Chondrocyte (in vitro differentiated cells): ENCODE measurements at regions not wholly inside any gene's neighbourhood (a gene's known extent, or its start where the extent isn't known, plus 50 kb on each side); places are given as distances from the start of the nearest gene placed in this dataset.
"Not testable (repeated sequence)": the region's sequence is repeated elsewhere in the genome, so short reads cannot be mapped to it uniquely, and the experiment has no call there.

Experiments used
- DNase-seq: peaks from one replicate; pipeline ENCODE4 v3.0.0; 2021; ENCODE audit warnings: mixed read lengths, low spot score
- H3K27ac Mint-ChIP-seq: one replicate; pipeline ENCODE4 v1.8.0; 2021; ENCODE audit warnings: mild to moderate bottlenecking, moderate library complexity, mixed read lengths; ENCODE audit not compliant: unreplicated experiment
- H3K27me3 Mint-ChIP-seq: 2 replicates; pipeline ENCODE4 v1.8.0; 2021; ENCODE audit warnings: low read depth, mixed read lengths
- H3K36me3 Mint-ChIP-seq: 2 replicates; pipeline ENCODE4 v1.8.0; 2021; ENCODE audit warnings: low read depth, mixed read lengths
- H3K4me1 Mint-ChIP-seq: 2 replicates; pipeline ENCODE4 v1.8.0; 2021; ENCODE audit warnings: low read depth, mild to moderate bottlenecking, mixed read lengths
- H3K4me3 Mint-ChIP-seq: one replicate; pipeline ENCODE4 v1.8.0; 2021; ENCODE audit warnings: mild to moderate bottlenecking, moderate library complexity, mixed read lengths; ENCODE audit not compliant: unreplicated experiment
- H3K9me3 Mint-ChIP-seq: 2 replicates; pipeline ENCODE4 v1.8.0; 2021; ENCODE audit warnings: low read depth, mixed read lengths
- TF ChIP-seq, protein P1 (sequence below): fragments of 200-600 bp; sonication (generic); IDR thresholded peaks from 2 replicates; pipeline ENCODE4 v1.5.0; 2021; ENCODE audit warnings: antibody characterized with exemption, mild to moderate bottlenecking, moderate library complexity

DNA sequence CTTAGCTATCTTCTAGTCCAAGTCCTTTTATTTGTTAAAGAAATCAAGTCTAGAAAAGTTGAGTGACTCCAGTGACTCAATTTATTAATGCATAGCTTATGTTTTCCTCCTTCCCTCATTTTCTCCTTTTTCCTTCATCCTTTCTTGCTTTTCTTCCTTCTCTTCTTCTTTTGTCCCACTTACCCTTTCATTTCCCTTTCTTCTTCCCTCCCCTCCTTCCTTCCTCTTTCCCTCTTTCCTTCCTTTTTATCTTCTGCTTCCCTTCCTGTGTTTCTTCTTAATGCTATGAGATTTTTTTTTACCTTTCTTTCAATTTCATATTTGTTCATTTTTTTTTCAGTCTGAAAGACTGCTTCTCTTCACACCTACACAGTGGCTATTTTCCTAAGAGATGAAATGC is 555.5 kb downstream of the PIK3C3 start:
- Mint-ChIP-seq H3K4me3 (no peak overlapping the region), H3K4me1 (peaks cover 8% of the 10 kb centered on the region), H3K27me3 (no peaks in the 10 kb centered on the region), H3K9me3 (no peaks in the 10 kb centered on the region), H3K27ac (no peak overlapping the region), H3K36me3 (no peaks in the 10 kb centered on the region)
- TF ChIP-seq, protein P1, sequence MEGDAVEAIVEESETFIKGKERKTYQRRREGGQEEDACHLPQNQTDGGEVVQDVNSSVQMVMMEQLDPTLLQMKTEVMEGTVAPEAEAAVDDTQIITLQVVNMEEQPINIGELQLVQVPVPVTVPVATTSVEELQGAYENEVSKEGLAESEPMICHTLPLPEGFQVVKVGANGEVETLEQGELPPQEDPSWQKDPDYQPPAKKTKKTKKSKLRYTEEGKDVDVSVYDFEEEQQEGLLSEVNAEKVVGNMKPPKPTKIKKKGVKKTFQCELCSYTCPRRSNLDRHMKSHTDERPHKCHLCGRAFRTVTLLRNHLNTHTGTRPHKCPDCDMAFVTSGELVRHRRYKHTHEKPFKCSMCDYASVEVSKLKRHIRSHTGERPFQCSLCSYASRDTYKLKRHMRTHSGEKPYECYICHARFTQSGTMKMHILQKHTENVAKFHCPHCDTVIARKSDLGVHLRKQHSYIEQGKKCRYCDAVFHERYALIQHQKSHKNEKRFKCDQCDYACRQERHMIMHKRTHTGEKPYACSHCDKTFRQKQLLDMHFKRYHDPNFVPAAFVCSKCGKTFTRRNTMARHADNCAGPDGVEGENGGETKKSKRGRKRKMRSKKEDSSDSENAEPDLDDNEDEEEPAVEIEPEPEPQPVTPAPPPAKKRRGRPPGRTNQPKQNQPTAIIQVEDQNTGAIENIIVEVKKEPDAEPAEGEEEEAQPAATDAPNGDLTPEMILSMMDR = no peak
- DNase-seq = no peak

DNA sequence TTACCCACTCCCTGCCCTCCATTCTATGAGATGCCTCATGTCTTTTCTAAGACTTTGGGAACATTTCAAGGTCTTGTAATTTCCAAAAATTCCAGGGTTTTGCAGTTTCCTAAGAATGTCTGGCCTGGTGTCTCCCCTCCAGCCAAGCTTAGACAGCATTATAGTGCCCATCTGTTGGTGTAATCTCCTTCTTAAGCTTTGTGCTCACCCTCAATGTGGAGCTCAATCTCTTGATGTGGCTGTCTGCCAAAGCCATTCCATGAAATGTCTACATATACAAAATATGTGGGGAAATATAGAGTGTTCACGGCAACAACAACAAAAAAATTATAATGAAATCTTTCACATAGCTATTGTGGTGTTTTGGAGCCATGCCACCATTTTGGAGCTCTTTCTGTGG is 558.4 kb downstream of the PIK3C3 start:
- H3K36me3 Mint-ChIP-seq = no peaks in the 10 kb centered on the region
- no peak for DNase-seq
- no peaks in the 10 kb centered on the region for H3K27me3 Mint-ChIP-seq

DNA sequence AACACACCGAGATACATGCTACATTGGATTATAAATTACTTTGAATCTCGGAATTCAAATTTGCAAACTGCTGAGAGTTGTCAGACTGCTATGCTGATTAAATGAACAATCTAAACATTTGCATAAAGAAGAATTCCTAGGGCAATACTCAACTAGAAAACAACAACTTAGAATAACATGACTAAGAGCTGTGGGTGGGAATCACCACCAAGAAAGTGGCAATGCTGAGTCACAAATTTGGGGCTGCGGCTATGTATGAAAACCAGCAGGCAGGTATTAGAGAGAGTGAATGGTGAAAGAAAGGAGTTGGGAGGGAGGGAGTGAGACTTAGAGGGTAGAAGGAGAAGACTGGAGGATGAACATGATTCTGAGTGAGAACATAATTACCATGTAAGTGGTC is 559.5 kb downstream of the PIK3C3 start:
- no peak overlapping the region for H3K4me3 Mint-ChIP-seq
- no peaks in the 10 kb centered on the region for H3K9me3 Mint-ChIP-seq
- no peaks in the 10 kb centered on the region for H3K27me3 Mint-ChIP-seq
- DNase-seq = no peak
- TF ChIP-seq, protein P1 = no peak
- H3K27ac Mint-ChIP-seq = no peak overlapping the region
- H3K4me1 Mint-ChIP-seq = peaks cover 3% of the 10 kb centered on the region
- H3K36me3 Mint-ChIP-seq = no peaks in the 10 kb centered on the region

More for the DNA sequence above, 558.4 kb downstream of the PIK3C3 start:
- Mint-ChIP-seq H3K4me1 (peaks cover 3% of the 10 kb centered on the region), H3K9me3 (no peaks in the 10 kb centered on the region), H3K27ac (no peak overlapping the region), H3K4me3 (no peak overlapping the region)
- TF ChIP-seq, protein P1 = no peak

DNA sequence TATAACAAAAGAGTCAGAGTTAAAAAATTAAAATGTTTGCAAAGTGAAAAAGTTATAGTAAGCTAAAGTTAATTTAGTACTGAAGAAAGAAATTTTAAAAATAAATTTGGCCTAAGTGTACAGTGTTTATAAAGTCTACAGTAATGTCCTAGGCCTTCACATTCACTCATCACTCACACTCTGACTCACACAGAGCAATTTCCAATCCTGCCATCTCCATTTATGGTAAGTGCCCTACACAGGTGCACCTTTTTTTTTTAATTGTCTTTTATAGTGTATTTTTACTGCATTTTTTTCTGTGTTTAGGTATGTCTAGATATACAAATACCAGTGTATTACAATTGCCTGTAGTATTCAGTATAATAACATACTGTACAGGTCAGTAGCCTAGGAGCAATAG is 562.9 kb downstream of the PIK3C3 start:
- peaks cover 3% of the 10 kb centered on the region for H3K4me1 Mint-ChIP-seq

DNA sequence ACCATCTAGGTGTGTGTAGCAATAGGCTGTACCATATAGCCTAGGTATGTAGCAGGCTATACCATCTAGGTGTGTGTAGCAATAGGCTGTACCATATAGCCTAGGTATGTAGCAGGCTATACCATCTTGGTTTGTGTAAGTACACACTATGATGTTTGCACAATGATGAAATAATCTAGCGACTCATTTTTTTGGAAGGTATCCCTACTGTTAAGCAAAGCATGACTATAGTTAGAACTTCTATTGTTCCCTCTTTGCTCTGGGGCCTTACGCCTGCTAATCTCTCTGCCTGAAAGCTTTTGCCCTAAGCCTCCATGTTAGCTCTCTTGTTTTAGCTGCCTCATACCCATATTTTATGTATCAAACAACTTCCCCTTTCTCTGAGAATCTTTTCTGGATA is 563.3 kb downstream of the PIK3C3 start:
- H3K4me1 Mint-ChIP-seq, H3K27me3 Mint-ChIP-seq, H3K9me3 Mint-ChIP-seq, H3K27ac Mint-ChIP-seq, H3K36me3 Mint-ChIP-seq, H3K4me3 Mint-ChIP-seq, DNase-seq: not testable (repeated sequence)

More for the DNA sequence above, 562.9 kb downstream of the PIK3C3 start:
- no peak for DNase-seq
- H3K4me3 Mint-ChIP-seq = no peak overlapping the region
- H3K27ac Mint-ChIP-seq = no peak overlapping the region
- H3K9me3 Mint-ChIP-seq = no peaks in the 10 kb centered on the region
- H3K27me3 Mint-ChIP-seq = no peaks in the 10 kb centered on the region
- H3K36me3 Mint-ChIP-seq = no peaks in the 10 kb centered on the region
- TF ChIP-seq, protein P1 = no peak

DNA sequence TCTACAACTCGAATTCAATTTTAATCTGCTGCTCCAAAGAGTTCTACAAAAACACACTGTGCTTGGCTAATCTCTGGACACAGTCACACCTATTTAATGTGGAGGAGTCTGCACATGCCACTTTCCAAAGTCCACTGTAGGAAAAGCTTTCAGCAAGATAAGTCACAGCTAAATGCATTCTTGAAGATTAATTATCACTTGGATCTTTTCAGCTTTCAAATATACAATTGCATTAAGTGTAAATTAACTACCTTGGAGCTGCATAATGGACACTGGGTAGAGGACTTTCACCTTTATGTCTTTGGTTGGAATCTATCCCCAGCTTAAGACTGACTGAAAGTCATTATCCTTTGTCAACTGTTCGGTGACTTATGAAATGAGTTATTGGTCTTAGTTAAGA is 565.1 kb downstream of the PIK3C3 start:
- H3K4me1 Mint-ChIP-seq = no peaks in the 10 kb centered on the region
- no peak for DNase-seq
- H3K36me3 Mint-ChIP-seq = no peaks in the 10 kb centered on the region
- no peak overlapping the region for H3K4me3 Mint-ChIP-seq
- H3K9me3 Mint-ChIP-seq = no peaks in the 10 kb centered on the region
- no peak overlapping the region for H3K27ac Mint-ChIP-seq
- TF ChIP-seq, protein P1 = no peak
- H3K27me3 Mint-ChIP-seq = peaks cover 2% of the 10 kb centered on the region
